ENCODE measurements at regions not wholly inside any gene's neighbourhood (a gene's known extent, or its start where the extent isn't known, plus 50 kb on each side); places are given as distances from the start of the nearest gene placed in this dataset.

DNA sequence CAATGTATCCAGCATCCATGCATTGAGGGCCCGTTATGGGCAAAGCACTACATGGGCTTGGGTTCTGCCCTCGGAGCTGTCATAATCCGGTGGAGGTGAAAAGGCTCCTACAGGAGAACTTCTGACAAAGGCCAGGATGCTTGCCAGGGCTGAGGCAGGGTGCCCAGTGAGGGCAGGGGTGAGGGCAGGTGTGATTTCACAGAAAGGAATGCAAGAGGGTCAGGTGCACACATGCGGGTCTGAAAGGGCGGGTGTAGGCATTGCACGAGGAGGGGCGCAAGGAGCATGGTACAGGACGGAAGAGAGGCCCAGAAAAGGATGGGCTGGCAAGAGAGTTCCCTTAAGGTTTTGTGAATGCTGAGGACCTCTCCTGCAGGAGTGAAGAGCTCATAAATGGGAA, 348.0 kb downstream of the BTBD3 start:
- TF ChIP-seq EZH2 (IDR thresholded peaks at IDR 0.05; ENCODE audit: borderline replicate concordance, low read depth, low read length, severe bottlenecking): no peak
- TF ChIP-seq, protein P1, sequence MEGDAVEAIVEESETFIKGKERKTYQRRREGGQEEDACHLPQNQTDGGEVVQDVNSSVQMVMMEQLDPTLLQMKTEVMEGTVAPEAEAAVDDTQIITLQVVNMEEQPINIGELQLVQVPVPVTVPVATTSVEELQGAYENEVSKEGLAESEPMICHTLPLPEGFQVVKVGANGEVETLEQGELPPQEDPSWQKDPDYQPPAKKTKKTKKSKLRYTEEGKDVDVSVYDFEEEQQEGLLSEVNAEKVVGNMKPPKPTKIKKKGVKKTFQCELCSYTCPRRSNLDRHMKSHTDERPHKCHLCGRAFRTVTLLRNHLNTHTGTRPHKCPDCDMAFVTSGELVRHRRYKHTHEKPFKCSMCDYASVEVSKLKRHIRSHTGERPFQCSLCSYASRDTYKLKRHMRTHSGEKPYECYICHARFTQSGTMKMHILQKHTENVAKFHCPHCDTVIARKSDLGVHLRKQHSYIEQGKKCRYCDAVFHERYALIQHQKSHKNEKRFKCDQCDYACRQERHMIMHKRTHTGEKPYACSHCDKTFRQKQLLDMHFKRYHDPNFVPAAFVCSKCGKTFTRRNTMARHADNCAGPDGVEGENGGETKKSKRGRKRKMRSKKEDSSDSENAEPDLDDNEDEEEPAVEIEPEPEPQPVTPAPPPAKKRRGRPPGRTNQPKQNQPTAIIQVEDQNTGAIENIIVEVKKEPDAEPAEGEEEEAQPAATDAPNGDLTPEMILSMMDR (IDR thresholded peaks at IDR 0.05; ENCODE audit: borderline replicate concordance, extremely low read depth, low read length, poor library complexity, severe bottlenecking): no peak
